SKM-1 (cell line): ENCODE measurements at regions not wholly inside any gene's neighbourhood (a gene's known extent, or its start where the extent isn't known, plus 50 kb on each side); places are given as distances from the start of the nearest gene placed in this dataset.
"Not testable (repeated sequence)": the region's sequence is repeated elsewhere in the genome, so short reads cannot be mapped to it uniquely, and the experiment has no call there.

ENCODE experiments used
- DNase-seq: peaks from one replicate; lab custom pipeline; 2025; ENCODE audit not compliant: unreplicated experiment; lab: John Stamatoyannopoulos, UW

GRCh38 chr17:13862346-13862745 lies 207.0 kb upstream of the COX10 start:
- DNase-seq = peak; percentile 32

GRCh38 chr17:13863436-13863835 lies 205.9 kb upstream of the COX10 start:
- no peak for DNase-seq

GRCh38 chr17:13864521-13864920 lies 204.8 kb upstream of the COX10 start:
- no peak for DNase-seq

- no peak for DNase-seq
Measured at GRCh38 chr17:13865650-13866049, 203.7 kb upstream of the COX10 start.

GRCh38 chr17:13869331-13869940 lies 199.9 kb upstream of the COX10 start:
- no peak for DNase-seq

- DNase-seq = no peak
Measured at GRCh38 chr17:13871261-13871660, 198.0 kb upstream of the COX10 start.

GRCh38 chr17:13874134-13874533 lies 195.2 kb upstream of the COX10 start:
- DNase-seq = no peak

GRCh38 chr17:13874817-13875216 lies 194.5 kb upstream of the COX10 start:
- no peak for DNase-seq

- DNase-seq = no peak
Measured at GRCh38 chr17:13879961-13880466, 189.3 kb upstream of the COX10 start.

GRCh38 chr17:13883659-13884058 lies 185.6 kb upstream of the COX10 start:
- DNase-seq = no peak

GRCh38 chr17:13884347-13884746 lies 185.0 kb upstream of the COX10 start:
- DNase-seq = no peak

- DNase-seq = no peak
Measured at GRCh38 chr17:13885550-13885949, 183.8 kb upstream of the COX10 start.

- DNase-seq = no peak
Measured at GRCh38 chr17:13885953-13886889, 183.1 kb upstream of the COX10 start.

- DNase-seq = no peak
Measured at GRCh38 chr17:13888056-13888609, 181.2 kb upstream of the COX10 start.

- not testable (repeated sequence) for DNase-seq
Measured at GRCh38 chr17:13908971-13909370, 160.3 kb upstream of the COX10 start.

- no peak for DNase-seq
Measured at GRCh38 chr17:13909901-13910519, 159.3 kb upstream of the COX10 start.

- DNase-seq = peak; percentile 13
Measured at GRCh38 chr17:13917634-13918033, 151.7 kb upstream of the COX10 start.

GRCh38 chr17:13918247-13918646 lies 151.1 kb upstream of the COX10 start:
- no peak for DNase-seq

- DNase-seq = no peak
Measured at GRCh38 chr17:13919818-13920217, 149.5 kb upstream of the COX10 start.

- no peak for DNase-seq
Measured at GRCh38 chr17:13920413-13920812, 148.9 kb upstream of the COX10 start.
